Thymus (tissue), 11 donors: ENCODE measurements at regions not wholly inside any gene's neighbourhood (a gene's known extent, or its start where the extent isn't known, plus 50 kb on each side); places are given as distances from the start of the nearest gene placed in this dataset.
"Not testable (repeated sequence)": the region's sequence is repeated elsewhere in the genome, so short reads cannot be mapped to it uniquely, and the experiment has no call there.

Source experiments
- DNase-seq, 9 donors: peaks; one replicate each; pipeline ENCODE4 v3.0.0-alpha.2; 2013; ENCODE audit warnings: low spot score in 9 of 9, low read depth in 6 of 9, missing footprints in 1 of 9
- H3K27ac ChIP-seq, 2 donors: one replicate each; pipeline ENCODE4 v1.5.1; 2013; ENCODE audit warnings: control low read depth in 1 of 2, low read depth in 1 of 2, low read length in 1 of 2, mild to moderate bottlenecking in 1 of 2, moderate library complexity in 1 of 2
- H3K27me3 ChIP-seq, 2 donors: one replicate each; pipeline ENCODE4 v1.5.1; 2013; ENCODE audit warnings: low read length in 1 of 2; ENCODE audit not compliant: control insufficient read depth in 2 of 2, insufficient read depth in 1 of 2
- H3K36me3 ChIP-seq, 2 donors: one replicate each; pipeline ENCODE4 v1.5.1; 2013; ENCODE audit warnings: low read length in 1 of 2, mild to moderate bottlenecking in 1 of 2, moderate library complexity in 1 of 2; ENCODE audit not compliant: control insufficient read depth in 2 of 2, insufficient read depth in 2 of 2
- H3K4me1 ChIP-seq, 2 donors: one replicate each; pipeline ENCODE4 v1.5.1; 2013; ENCODE audit warnings: low read length in 2 of 2; ENCODE audit not compliant: control insufficient read depth in 2 of 2, insufficient read depth in 2 of 2
- H3K4me3 ChIP-seq, 2 donors: one replicate each; pipeline ENCODE4 v1.5.1; 2013; ENCODE audit warnings: low read length in 2 of 2, control low read depth in 1 of 2, mild to moderate bottlenecking in 1 of 2
- H3K9me3 ChIP-seq, 2 donors: one replicate each; pipeline ENCODE4 v1.5.1; 2013; ENCODE audit warnings: low read length in 1 of 2, mild to moderate bottlenecking in 1 of 2; ENCODE audit not compliant: control insufficient read depth in 2 of 2, insufficient read depth in 1 of 2
- WGBS: extraction: QIAGEN DNeasy Blood & Tissue Kit; methylation state at CpG from one replicate; pipeline ENCODE4 v1.1.7; 2013; 5-methylcytosine and 5-hydroxymethylcytosine counted together
- donor health status: healthy.

GRCh38 chr9:110131499-110131898 lies 76.5 kb downstream of the C9orf152 start:
- H3K4me1 ChIP-seq: peaks cover 27 to 41% of the 10 kb centered on the region in 2 donors
- 97% methylated on average over 2 of the region's 2 CpGs for WGBS

GRCh38 chr9:110132531-110132930 lies 75.4 kb downstream of the C9orf152 start:
- Histone ChIP-seq H3K4me1 (peaks cover 18 to 31% of the 10 kb centered on the region in 2 donors), H3K36me3 (peaks cover 15 to 17% of the 10 kb centered on the region in 2 donors)
- not testable (repeated sequence) for H3K9me3 ChIP-seq, H3K27ac ChIP-seq, DNase-seq, H3K4me3 ChIP-seq, H3K27me3 ChIP-seq
- over 99% methylated on average over 3 of the region's 3 CpGs for WGBS

More at GRCh38 chr9:110131499-110131898, 76.5 kb downstream of the C9orf152 start:
- Histone ChIP-seq H3K4me3 (no peak overlapping the region), H3K36me3 (peaks cover 6 to 7% of the 10 kb centered on the region in 2 donors), H3K27ac (no peak overlapping the region), H3K9me3 (no peaks in the 10 kb centered on the region), H3K27me3 (no peaks in the 10 kb centered on the region)
- no peak for DNase-seq

GRCh38 chr9:110133059-110133458 lies 74.9 kb downstream of the C9orf152 start:
- Histone ChIP-seq H3K27ac (no peak overlapping the region), H3K4me3 (no peak overlapping the region), H3K9me3 (no peaks in the 10 kb centered on the region), H3K36me3 (peaks cover 21 to 23% of the 10 kb centered on the region in 2 donors), H3K4me1 (peaks cover 13 to 25% of the 10 kb centered on the region in 2 donors), H3K27me3 (no peaks in the 10 kb centered on the region)
- DNase-seq: no peak
- WGBS: 97% methylated on average over 3 of the region's 3 CpGs

- no peak overlapping the region for H3K4me3 ChIP-seq
- no peaks in the 10 kb centered on the region for H3K9me3 ChIP-seq
- DNase-seq: no peak
- H3K27ac ChIP-seq: no peak overlapping the region
- peaks cover 27 to 29% of the 10 kb centered on the region in 2 donors for H3K36me3 ChIP-seq
- H3K27me3 ChIP-seq: no peaks in the 10 kb centered on the region
- peaks cover 11 to 19% of the 10 kb centered on the region in 2 donors for H3K4me1 ChIP-seq
- whole genome bisulfite sequencing: 95% methylated on average over 4 of the region's 4 CpGs
Observed at GRCh38 chr9:110133608-110134210, 74.2 kb downstream of the C9orf152 start.

GRCh38 chr9:110135846-110136245 lies 72.1 kb downstream of the C9orf152 start:
- H3K9me3 ChIP-seq: no peaks in the 10 kb centered on the region
- peaks cover 31 to 39% of the 10 kb centered on the region in 2 donors for H3K36me3 ChIP-seq
- 98% methylated on average over 1 of the region's 1 CpG for WGBS
- H3K4me1 ChIP-seq: peaks cover 0 to 1% of the 10 kb centered on the region in 2 donors
- DNase-seq: no peak
- no peaks in the 10 kb centered on the region for H3K27me3 ChIP-seq
- no peak overlapping the region for H3K27ac ChIP-seq
- H3K4me3 ChIP-seq: no peak overlapping the region

GRCh38 chr9:110136802-110137201 lies 71.2 kb downstream of the C9orf152 start:
- Histone ChIP-seq H3K36me3 (peaks cover 31 to 44% of the 10 kb centered on the region in 2 donors), H3K27me3 (no peaks in the 10 kb centered on the region), H3K4me3 (no peak overlapping the region), H3K9me3 (no peaks in the 10 kb centered on the region), H3K27ac (no peak overlapping the region), H3K4me1 (no peaks in the 10 kb centered on the region)
- DNase-seq: no peak
- 97% methylated on average over 11 of the region's 11 CpGs for WGBS

- Histone ChIP-seq H3K27me3 (no peaks in the 10 kb centered on the region), H3K36me3 (peaks cover 31 to 44% of the 10 kb centered on the region in 2 donors), H3K9me3 (no peaks in the 10 kb centered on the region), H3K4me1 (peaks cover 11 to 16% of the 10 kb centered on the region in 2 donors), H3K27ac (no peak overlapping the region), H3K4me3 (no peak overlapping the region)
- no peak for DNase-seq
- 99% methylated on average over 4 of the region's 4 CpGs for WGBS
Observed at GRCh38 chr9:110140276-110140675, 67.7 kb downstream of the C9orf152 start.

GRCh38 chr9:110141227-110141793 lies 66.6 kb downstream of the C9orf152 start:
- WGBS: 81% methylated on average over 7 of the region's 7 CpGs

GRCh38 chr9:110142253-110142652 lies 65.7 kb downstream of the C9orf152 start:
- Histone ChIP-seq H3K27me3 (no peaks in the 10 kb centered on the region), H3K9me3 (no peaks in the 10 kb centered on the region), H3K27ac (peak overlapping the region in 1 of 2 donors; percentile 56), H3K36me3 (peaks cover 23 to 29% of the 10 kb centered on the region in 2 donors), H3K4me1 (peaks cover 16 to 28% of the 10 kb centered on the region in 2 donors), H3K4me3 (no peak overlapping the region)
- no peak for DNase-seq
- 93% methylated on average over 3 of the region's 3 CpGs for WGBS

More at GRCh38 chr9:110141227-110141793, 66.6 kb downstream of the C9orf152 start:
- no peaks in the 10 kb centered on the region for H3K27me3 ChIP-seq
- H3K36me3 ChIP-seq: peaks cover 31 to 39% of the 10 kb centered on the region in 2 donors
- H3K27ac ChIP-seq: no peak overlapping the region
- H3K9me3 ChIP-seq: no peaks in the 10 kb centered on the region
- H3K4me1 ChIP-seq: peaks cover 13 to 19% of the 10 kb centered on the region in 2 donors
- no peak for DNase-seq
- H3K4me3 ChIP-seq: no peak overlapping the region
